ENCODE measurements at regions not wholly inside any gene's neighbourhood (a gene's known extent, or its start where the extent isn't known, plus 50 kb on each side); places are given as distances from the start of the nearest gene placed in this dataset.
"Not testable (repeated sequence)": the region's sequence is repeated elsewhere in the genome, so short reads cannot be mapped to it uniquely, and the experiment has no call there.

DNA sequence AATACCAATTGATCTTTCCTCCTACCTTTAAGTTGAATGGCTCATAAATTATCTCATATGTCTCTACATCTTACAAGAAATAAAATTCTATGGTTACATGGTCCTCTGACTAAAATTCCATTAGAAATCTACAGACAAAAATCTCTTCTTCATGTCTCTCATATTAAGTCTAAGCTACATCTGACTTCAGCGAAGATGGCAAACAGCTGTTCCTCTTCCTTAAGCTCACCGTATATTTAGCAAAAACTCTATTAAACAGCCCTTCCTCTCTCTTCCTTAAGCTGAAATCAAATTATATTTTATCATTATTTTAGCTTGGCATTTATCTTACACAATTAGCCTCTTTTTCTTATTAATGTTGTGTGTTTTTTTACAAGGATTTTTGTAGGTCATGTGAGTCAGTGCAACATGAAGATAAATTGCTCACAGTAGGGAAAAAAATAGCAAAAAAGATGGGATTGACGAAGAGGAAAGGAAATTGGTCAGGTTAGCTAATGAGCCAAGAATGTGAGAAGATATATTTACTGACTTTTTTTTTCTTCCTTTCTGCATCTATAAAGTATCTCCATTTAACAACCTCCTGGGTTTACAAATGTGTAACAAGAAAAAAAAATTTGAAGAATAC lies 2412.8 kb downstream of the ARAP2 start:
- H2AFZ ChIP-seq (ENCODE audit: low read length): no peak overlapping the region
- H3K9ac ChIP-seq (ENCODE audit: low read length): no peak overlapping the region
- H3K27me3 ChIP-seq (ENCODE audit: low read length): no peaks in the 10 kb centered on the region
- H3K79me2 ChIP-seq (ENCODE audit: low read length): no peaks in the 10 kb centered on the region
- DNase-seq (peak; percentile 6), ATAC-seq (no peak)
- no TSS peak for BruUV-seq (replicated peaks)
- no peaks in the 10 kb centered on the region for H3K9me3 ChIP-seq (ENCODE audit: low read length)
- ChIA-PET POLR2A (ENCODE audit: unreplicated experiment) (no interaction called here), CTCF (no interaction called here)
- no peak overlapping the region for H3K4me3 ChIP-seq (ENCODE audit: low read length)
- H3F3A ChIP-seq (ENCODE audit: low read length, unreplicated experiment): no peaks in the 10 kb centered on the region
- no peaks in the 10 kb centered on the region for H3K4me1 ChIP-seq (ENCODE audit: insufficient read depth, low read length)
- H3K36me3 ChIP-seq (ENCODE audit: low read depth, low read length): no peaks in the 10 kb centered on the region
- no peaks in the 10 kb centered on the region for H3K9me2 ChIP-seq (replicated peaks; ENCODE audit: low read length)
- no peak overlapping the region for H3K27ac ChIP-seq (ENCODE audit: low read length)
- no peak overlapping the region for H3K4me2 ChIP-seq (ENCODE audit: low read length)
- H4K20me1 ChIP-seq (ENCODE audit: low read length): no peaks in the 10 kb centered on the region
- intact Hi-C loops (cut with micrococcal nuclease): no loop called here
- TF ChIP-seq, protein P1, sequence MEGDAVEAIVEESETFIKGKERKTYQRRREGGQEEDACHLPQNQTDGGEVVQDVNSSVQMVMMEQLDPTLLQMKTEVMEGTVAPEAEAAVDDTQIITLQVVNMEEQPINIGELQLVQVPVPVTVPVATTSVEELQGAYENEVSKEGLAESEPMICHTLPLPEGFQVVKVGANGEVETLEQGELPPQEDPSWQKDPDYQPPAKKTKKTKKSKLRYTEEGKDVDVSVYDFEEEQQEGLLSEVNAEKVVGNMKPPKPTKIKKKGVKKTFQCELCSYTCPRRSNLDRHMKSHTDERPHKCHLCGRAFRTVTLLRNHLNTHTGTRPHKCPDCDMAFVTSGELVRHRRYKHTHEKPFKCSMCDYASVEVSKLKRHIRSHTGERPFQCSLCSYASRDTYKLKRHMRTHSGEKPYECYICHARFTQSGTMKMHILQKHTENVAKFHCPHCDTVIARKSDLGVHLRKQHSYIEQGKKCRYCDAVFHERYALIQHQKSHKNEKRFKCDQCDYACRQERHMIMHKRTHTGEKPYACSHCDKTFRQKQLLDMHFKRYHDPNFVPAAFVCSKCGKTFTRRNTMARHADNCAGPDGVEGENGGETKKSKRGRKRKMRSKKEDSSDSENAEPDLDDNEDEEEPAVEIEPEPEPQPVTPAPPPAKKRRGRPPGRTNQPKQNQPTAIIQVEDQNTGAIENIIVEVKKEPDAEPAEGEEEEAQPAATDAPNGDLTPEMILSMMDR (conservative IDR thresholded peaks at IDR 0.05; ENCODE audit: low read depth, low read length): no peak
- TF ChIP-seq EZH2phosphoT487 (IDR thresholded peaks at IDR 0.05; ENCODE audit: borderline replicate concordance, low read length) (no peak), EZH2 (IDR thresholded peaks at IDR 0.05; ENCODE audit: low read length, unreplicated experiment) (no peak)

DNA sequence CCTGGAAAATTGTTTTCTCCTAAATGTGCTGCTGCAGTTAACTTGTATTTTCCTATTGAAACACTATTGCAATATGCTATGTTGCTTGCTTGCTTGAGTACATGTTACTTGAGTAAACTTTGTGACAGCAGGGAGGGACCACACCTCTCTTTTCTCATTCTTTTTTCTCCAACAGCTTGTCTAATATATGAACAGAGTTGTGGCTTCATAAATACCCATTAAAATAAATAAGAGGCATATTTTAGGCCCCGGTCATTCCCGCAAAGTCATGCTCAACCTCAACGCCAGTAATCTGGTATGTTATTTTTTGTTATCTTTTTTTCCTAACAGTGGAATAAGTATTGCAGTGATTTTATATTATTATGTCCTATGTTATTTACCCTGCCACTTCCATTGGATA lies 2408.6 kb downstream of the ARAP2 start:
- BruUV-seq (replicated peaks); H3K9me2 ChIP-seq (replicated peaks; ENCODE audit: low read length); H3K27ac ChIP-seq (ENCODE audit: low read length); CTCF ChIA-PET; POLR2A ChIA-PET (ENCODE audit: unreplicated experiment); H3K4me1 ChIP-seq (ENCODE audit: insufficient read depth, low read length); H2AFZ ChIP-seq (ENCODE audit: low read length); H3K36me3 ChIP-seq (ENCODE audit: low read depth, low read length); H3K9ac ChIP-seq (ENCODE audit: low read length); intact Hi-C loops (cut with micrococcal nuclease); H3F3A ChIP-seq (ENCODE audit: low read length, unreplicated experiment); H3K27me3 ChIP-seq (ENCODE audit: low read length); H3K79me2 ChIP-seq (ENCODE audit: low read length); H3K4me2 ChIP-seq (ENCODE audit: low read length); H3K9me3 ChIP-seq (ENCODE audit: low read length); H4K20me1 ChIP-seq (ENCODE audit: low read length); ATAC-seq; H3K4me3 ChIP-seq (ENCODE audit: low read length): not testable (repeated sequence)
- peak; percentile 20 for DNase-seq

DNA sequence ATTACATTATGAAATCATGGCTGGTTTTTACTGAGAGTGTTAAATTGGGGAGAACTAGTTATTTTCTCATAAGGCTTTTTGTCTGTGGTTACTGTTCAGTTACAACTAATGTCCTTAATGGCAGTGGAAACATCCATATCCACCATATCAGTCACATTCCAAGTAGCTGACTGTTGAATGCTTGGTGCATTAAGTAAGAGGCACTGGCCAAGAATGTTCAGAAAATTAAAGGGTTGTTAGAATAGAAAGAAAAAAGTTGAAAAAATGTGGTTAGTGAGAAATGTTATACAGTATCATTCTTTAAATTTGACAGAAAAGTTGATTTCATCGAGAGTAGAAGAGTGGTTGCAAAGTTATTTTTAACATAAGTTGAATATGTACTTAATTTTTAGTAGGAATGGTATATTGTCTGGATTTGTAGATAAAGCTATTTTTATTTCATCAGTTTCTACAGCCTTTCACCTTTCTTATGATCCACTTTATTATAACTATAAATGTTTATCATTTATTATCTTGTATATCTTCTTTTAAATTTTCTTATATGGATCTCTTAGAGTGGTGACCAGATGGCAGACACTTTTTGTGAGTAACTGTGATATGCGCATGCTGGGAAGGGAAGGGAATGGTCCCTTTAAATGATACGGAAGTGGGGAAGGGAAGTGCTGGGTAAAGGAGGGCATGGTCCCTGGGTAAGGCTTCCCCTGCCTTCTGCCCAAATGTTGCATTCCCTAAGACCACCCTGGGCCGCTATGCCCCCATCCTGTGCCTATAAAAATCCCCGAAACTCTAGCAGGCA lies 2407.1 kb downstream of the ARAP2 start:
- Histone ChIP-seq H3F3A (ENCODE audit: low read length, unreplicated experiment) (no peaks in the 10 kb centered on the region), H3K79me2 (ENCODE audit: low read length) (no peaks in the 10 kb centered on the region), H4K20me1 (ENCODE audit: low read length) (no peaks in the 10 kb centered on the region), H3K4me1 (ENCODE audit: insufficient read depth, low read length) (no peaks in the 10 kb centered on the region), H3K9ac (ENCODE audit: low read length) (no peak overlapping the region), H3K27me3 (ENCODE audit: low read length) (no peaks in the 10 kb centered on the region), H3K36me3 (ENCODE audit: low read depth, low read length) (no peaks in the 10 kb centered on the region), H2AFZ (ENCODE audit: low read length) (no peak overlapping the region), H3K9me3 (ENCODE audit: low read length) (no peaks in the 10 kb centered on the region), H3K4me2 (ENCODE audit: low read length) (no peak overlapping the region), H3K4me3 (ENCODE audit: low read length) (no peak overlapping the region), H3K27ac (ENCODE audit: low read length) (no peak overlapping the region), H3K9me2 (replicated peaks; ENCODE audit: low read length) (no peaks in the 10 kb centered on the region)
- ATAC-seq (0 out of 2 replicates have a peak, but pooled peaks have one; percentile 18), DNase-seq (peak; percentile 66)
- no TSS peak for BruUV-seq (replicated peaks)
- ChIA-PET POLR2A (ENCODE audit: unreplicated experiment) (no interaction called here), CTCF (no interaction called here)
- intact Hi-C loops (cut with micrococcal nuclease): no loop called here
- TF ChIP-seq EZH2phosphoT487 (IDR thresholded peaks at IDR 0.05; ENCODE audit: borderline replicate concordance, low read length) (no peak), EZH2 (IDR thresholded peaks at IDR 0.05; ENCODE audit: low read length, unreplicated experiment) (no peak)
- TF ChIP-seq, protein P1 (conservative IDR thresholded peaks at IDR 0.05; ENCODE audit: low read depth, low read length): no peak
